GM23338 (cell line): ENCODE measurements at regions not wholly inside any gene's neighbourhood (a gene's known extent, or its start where the extent isn't known, plus 50 kb on each side); places are given as distances from the start of the nearest gene placed in this dataset.

ENCODE experiments used
- ATAC-seq: fragments of 200-7000 bp; cut with Tn5 transposase; 3 replicates; pipeline ENCODE4 v1.9.1; 2020
- DNase-seq: peaks from one replicate; pipeline ENCODE4 v3.0.0-alpha.2; 2015; ENCODE audit warnings: low spot score
- H2AFZ ChIP-seq: fragments of 200-600 bp; sonication (generic); 2 replicates; pipeline ENCODE4 v1.8.0; 2016; ENCODE audit warnings: antibody characterized with exemption, mild to moderate bottlenecking, moderate library complexity
- H3F3A ChIP-seq: fragments of 200-600 bp; sonication (generic); replicated peaks from 2 replicates; pipeline ENCODE4 v1.8.0; 2017; ENCODE audit warnings: antibody characterized with exemption, mixed run types, low read depth
- H3K27ac ChIP-seq: fragments of 200-600 bp; sonication (generic); 2 replicates; pipeline ENCODE4 v1.6.1; 2016; ENCODE audit warnings: low read depth
- H3K27me3 ChIP-seq: fragments of 200-600 bp; sonication (generic); 2 replicates; pipeline ENCODE4 v1.8.0; 2016; ENCODE audit warnings: mild to moderate bottlenecking, mixed run types, moderate library complexity; ENCODE audit not compliant: insufficient read depth
- H3K36me3 ChIP-seq: fragments of 200-600 bp; sonication (generic); 2 replicates; pipeline ENCODE4 v1.8.0; 2016; ENCODE audit warnings: mild to moderate bottlenecking; ENCODE audit not compliant: insufficient read depth
- H3K4me1 ChIP-seq: fragments of 200-600 bp; sonication (generic); 2 replicates; pipeline ENCODE4 v1.8.0; 2016; ENCODE audit warnings: mild to moderate bottlenecking, moderate library complexity; ENCODE audit not compliant: insufficient read depth
- H3K4me2 ChIP-seq: fragments of 200-600 bp; sonication (generic); 2 replicates; pipeline ENCODE4 v1.7.1; 2017; ENCODE audit warnings: mixed run types
- H3K4me3 ChIP-seq: fragments of 200-600 bp; sonication (generic); 2 replicates; pipeline ENCODE4 v1.6.1; 2016; ENCODE audit warnings: mixed run types
- H3K79me2 ChIP-seq: fragments of 200-600 bp; sonication (generic); replicated peaks from 2 replicates; pipeline ENCODE4 v1.8.0; 2017; ENCODE audit warnings: mild to moderate bottlenecking; ENCODE audit not compliant: insufficient read depth
- H3K9me2 ChIP-seq: fragments of 200-600 bp; sonication (generic); 2 replicates; pipeline ENCODE4 v1.8.0; 2017; ENCODE audit not compliant: insufficient read depth
- H4K20me1 ChIP-seq: fragments of 200-600 bp; sonication (generic); replicated peaks from 2 replicates; pipeline ENCODE4 v1.8.0; 2017; ENCODE audit warnings: mild to moderate bottlenecking; ENCODE audit not compliant: insufficient read depth
- H3K27ac Mint-ChIP-seq: 2 replicates; pipeline ENCODE4 v1.8.0; 2020; ENCODE audit warnings: inconsistent platforms, mild to moderate bottlenecking, moderate library complexity, mixed read lengths
- H3K27me3 Mint-ChIP-seq: 3 replicates; pipeline ENCODE4 v1.8.0; 2022; ENCODE audit warnings: low read depth, mild to moderate bottlenecking, moderate library complexity, mixed read lengths, inconsistent platforms; ENCODE audit not compliant: insufficient read depth, poor library complexity
- H3K36me3 Mint-ChIP-seq: 3 replicates; pipeline ENCODE4 v1.8.0; 2021; ENCODE audit warnings: low read depth, mild to moderate bottlenecking, inconsistent platforms, moderate library complexity, mixed read lengths
- H3K4me1 Mint-ChIP-seq: 3 replicates; pipeline ENCODE4 v1.8.0; 2020; ENCODE audit warnings: mild to moderate bottlenecking, inconsistent platforms, mixed read lengths
- H3K4me3 Mint-ChIP-seq: 3 replicates; pipeline ENCODE4 v1.8.0; 2021; ENCODE audit warnings: moderate library complexity, mild to moderate bottlenecking, inconsistent platforms, mixed read lengths
- H3K9me3 Mint-ChIP-seq: 3 replicates; pipeline ENCODE4 v1.8.0; 2020; ENCODE audit warnings: moderate library complexity, mild to moderate bottlenecking, inconsistent platforms, mixed read lengths
- CREB1 ChIP-seq: fragments of 250-450 bp; sonication (Bioruptor Pico); IDR thresholded peaks from 2 replicates; pipeline ENCODE4 v1.5.0; 2020; ENCODE audit warnings: low read depth, mild to moderate bottlenecking, moderate library complexity
- CTCF ChIP-seq, 2 experiments: fragments of 200-600 bp in 1 of 2; sonication (generic) in 1 of 2; conservative IDR thresholded peaks; 2 replicates each; pipeline versions ENCODE4 v1.5.1 to v1.6.1; 2016 to 2017; ENCODE audit warnings: antibody characterized with exemption in 2 of 2, low read depth in 2 of 2, mild to moderate bottlenecking in 2 of 2, moderate library complexity in 1 of 2
- ETS1 ChIP-seq: IDR thresholded peaks from 2 replicates; pipeline ENCODE4 v1.6.1; 2016; ENCODE audit warnings: antibody characterized with exemption
- EZH2phosphoT487 ChIP-seq: fragments of 200-600 bp; sonication (generic); IDR thresholded peaks from one replicate; pipeline ENCODE4 v1.8.1; 2018; ENCODE audit warnings: antibody characterized with exemption; ENCODE audit not compliant: unreplicated experiment
- JUNB ChIP-seq: IDR thresholded peaks from one replicate; pipeline ENCODE4 v1.6.1; 2016; ENCODE audit warnings: antibody characterized with exemption; ENCODE audit not compliant: unreplicated experiment
- POLR2AphosphoS5 ChIP-seq: IDR thresholded peaks from 2 replicates; pipeline ENCODE4 v1.6.1; 2016; ENCODE audit warnings: antibody characterized with exemption, low read depth
- STAT1 ChIP-seq: IDR thresholded peaks from one replicate; pipeline ENCODE4 v1.6.1; 2016; ENCODE audit warnings: antibody characterized with exemption; ENCODE audit not compliant: unreplicated experiment
- ZNF331 ChIP-seq: fragments of 250-450 bp; sonication (Bioruptor Pico); IDR thresholded peaks from 2 replicates; pipeline ENCODE4 v1.5.0; 2020; ENCODE audit warnings: low read depth, mild to moderate bottlenecking, moderate library complexity
- TF ChIP-seq, protein P1 (sequence below): fragments of 250-450 bp; sonication (Bioruptor Pico); IDR thresholded peaks from 2 replicates; pipeline ENCODE4 v1.5.0; 2020; ENCODE audit warnings: mild to moderate bottlenecking, moderate library complexity
- TF ChIP-seq, protein P2 (sequence below): IDR thresholded peaks from one replicate; pipeline ENCODE4 v1.6.1; 2018; ENCODE audit warnings: antibody characterized with exemption; ENCODE audit not compliant: unreplicated experiment

GRCh38 chr3:182413061-182413460, 380.2 kb upstream of the ATP11B start (continued):
- TF ChIP-seq EZH2phosphoT487 (no peak), ZNF331 (CRISPR knock-in tag) (no peak), CTCF (conservative IDR thresholded peaks at IDR 0.05; ENCODE audit: low read depth in 2 of 2) (no peak), POLR2AphosphoS5 (no peak)

- no peak for DNase-seq
- H3K27ac Mint-ChIP-seq, result no peak overlapping the region
- Histone ChIP-seq H3F3A (no peaks in the 10 kb centered on the region), H3K27me3 (no peaks in the 10 kb centered on the region), H2AFZ (no peak overlapping the region), H3K4me3 (no peak overlapping the region), H4K20me1 (no peaks in the 10 kb centered on the region), H3K79me2 (no peaks in the 10 kb centered on the region), H3K4me1 (no peaks in the 10 kb centered on the region), H3K9me2 (no peaks in the 10 kb centered on the region), H3K36me3 (no peaks in the 10 kb centered on the region), H3K27ac (no peak overlapping the region), H3K4me2 (no peak overlapping the region)
- H3K27me3 Mint-ChIP-seq, result peaks cover 3% of the 10 kb centered on the region
- no peak overlapping the region for H3K4me3 Mint-ChIP-seq
- no peak for ATAC-seq
- H3K4me1 Mint-ChIP-seq, result peaks cover 11% of the 10 kb centered on the region
- H3K9me3 Mint-ChIP-seq, result no peaks in the 10 kb centered on the region; the same call in 2 of the 3 replicates
- H3K36me3 Mint-ChIP-seq, result no peaks in the 10 kb centered on the region
- TF ChIP-seq CTCF (conservative IDR thresholded peaks at IDR 0.05; ENCODE audit: low read depth in 2 of 2) (no peak), ZNF331 (CRISPR knock-in tag) (no peak), STAT1 (no peak), JUNB (no peak), ETS1 (no peak), EZH2phosphoT487 (no peak), CREB1 (CRISPR knock-in tag) (no peak)
- TF ChIP-seq, protein P1, sequence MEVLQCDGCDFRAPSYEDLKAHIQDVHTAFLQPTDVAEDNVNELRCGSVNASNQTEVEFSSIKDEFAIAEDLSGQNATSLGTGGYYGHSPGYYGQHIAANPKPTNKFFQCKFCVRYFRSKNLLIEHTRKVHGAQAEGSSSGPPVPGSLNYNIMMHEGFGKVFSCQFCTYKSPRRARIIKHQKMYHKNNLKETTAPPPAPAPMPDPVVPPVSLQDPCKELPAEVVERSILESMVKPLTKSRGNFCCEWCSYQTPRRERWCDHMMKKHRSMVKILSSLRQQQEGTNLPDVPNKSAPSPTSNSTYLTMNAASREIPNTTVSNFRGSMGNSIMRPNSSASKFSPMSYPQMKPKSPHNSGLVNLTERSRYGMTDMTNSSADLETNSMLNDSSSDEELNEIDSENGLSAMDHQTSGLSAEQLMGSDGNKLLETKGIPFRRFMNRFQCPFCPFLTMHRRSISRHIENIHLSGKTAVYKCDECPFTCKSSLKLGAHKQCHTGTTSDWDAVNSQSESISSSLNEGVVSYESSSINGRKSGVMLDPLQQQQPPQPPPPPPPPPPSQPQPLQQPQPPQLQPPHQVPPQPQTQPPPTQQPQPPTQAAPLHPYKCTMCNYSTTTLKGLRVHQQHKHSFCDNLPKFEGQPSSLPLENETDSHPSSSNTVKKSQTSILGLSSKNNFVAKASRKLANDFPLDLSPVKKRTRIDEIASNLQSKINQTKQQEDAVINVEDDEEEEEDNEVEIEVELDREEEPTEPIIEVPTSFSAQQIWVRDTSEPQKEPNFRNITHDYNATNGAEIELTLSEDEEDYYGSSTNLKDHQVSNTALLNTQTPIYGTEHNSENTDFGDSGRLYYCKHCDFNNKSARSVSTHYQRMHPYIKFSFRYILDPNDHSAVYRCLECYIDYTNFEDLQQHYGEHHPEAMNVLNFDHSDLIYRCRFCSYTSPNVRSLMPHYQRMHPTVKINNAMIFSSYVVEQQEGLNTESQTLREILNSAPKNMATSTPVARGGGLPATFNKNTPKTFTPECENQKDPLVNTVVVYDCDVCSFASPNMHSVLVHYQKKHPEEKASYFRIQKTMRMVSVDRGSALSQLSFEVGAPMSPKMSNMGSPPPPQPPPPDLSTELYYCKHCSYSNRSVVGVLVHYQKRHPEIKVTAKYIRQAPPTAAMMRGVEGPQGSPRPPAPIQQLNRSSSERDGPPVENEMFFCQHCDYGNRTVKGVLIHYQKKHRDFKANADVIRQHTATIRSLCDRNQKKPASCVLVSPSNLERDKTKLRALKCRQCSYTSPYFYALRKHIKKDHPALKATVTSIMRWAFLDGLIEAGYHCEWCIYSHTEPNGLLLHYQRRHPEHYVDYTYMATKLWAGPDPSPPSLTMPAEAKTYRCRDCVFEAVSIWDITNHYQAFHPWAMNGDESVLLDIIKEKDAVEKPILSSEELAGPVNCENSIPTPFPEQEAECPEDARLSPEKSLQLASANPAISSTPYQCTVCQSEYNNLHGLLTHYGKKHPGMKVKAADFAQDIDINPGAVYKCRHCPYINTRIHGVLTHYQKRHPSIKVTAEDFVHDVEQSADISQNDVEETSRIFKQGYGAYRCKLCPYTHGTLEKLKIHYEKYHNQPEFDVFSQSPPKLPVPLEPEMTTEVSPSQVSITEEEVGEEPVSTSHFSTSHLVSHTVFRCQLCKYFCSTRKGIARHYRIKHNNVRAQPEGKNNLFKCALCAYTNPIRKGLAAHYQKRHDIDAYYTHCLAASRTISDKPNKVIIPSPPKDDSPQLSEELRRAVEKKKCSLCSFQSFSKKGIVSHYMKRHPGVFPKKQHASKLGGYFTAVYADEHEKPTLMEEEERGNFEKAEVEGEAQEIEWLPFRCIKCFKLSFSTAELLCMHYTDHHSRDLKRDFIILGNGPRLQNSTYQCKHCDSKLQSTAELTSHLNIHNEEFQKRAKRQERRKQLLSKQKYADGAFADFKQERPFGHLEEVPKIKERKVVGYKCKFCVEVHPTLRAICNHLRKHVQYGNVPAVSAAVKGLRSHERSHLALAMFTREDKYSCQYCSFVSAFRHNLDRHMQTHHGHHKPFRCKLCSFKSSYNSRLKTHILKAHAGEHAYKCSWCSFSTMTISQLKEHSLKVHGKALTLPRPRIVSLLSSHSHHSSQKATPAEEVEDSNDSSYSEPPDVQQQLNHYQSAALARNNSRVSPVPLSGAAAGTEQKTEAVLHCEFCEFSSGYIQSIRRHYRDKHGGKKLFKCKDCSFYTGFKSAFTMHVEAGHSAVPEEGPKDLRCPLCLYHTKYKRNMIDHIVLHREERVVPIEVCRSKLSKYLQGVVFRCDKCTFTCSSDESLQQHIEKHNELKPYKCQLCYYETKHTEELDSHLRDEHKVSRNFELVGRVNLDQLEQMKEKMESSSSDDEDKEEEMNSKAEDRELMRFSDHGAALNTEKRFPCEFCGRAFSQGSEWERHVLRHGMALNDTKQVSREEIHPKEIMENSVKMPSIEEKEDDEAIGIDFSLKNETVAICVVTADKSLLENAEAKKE (CRISPR knock-in tag), result no peak
- TF ChIP-seq, protein P2, sequence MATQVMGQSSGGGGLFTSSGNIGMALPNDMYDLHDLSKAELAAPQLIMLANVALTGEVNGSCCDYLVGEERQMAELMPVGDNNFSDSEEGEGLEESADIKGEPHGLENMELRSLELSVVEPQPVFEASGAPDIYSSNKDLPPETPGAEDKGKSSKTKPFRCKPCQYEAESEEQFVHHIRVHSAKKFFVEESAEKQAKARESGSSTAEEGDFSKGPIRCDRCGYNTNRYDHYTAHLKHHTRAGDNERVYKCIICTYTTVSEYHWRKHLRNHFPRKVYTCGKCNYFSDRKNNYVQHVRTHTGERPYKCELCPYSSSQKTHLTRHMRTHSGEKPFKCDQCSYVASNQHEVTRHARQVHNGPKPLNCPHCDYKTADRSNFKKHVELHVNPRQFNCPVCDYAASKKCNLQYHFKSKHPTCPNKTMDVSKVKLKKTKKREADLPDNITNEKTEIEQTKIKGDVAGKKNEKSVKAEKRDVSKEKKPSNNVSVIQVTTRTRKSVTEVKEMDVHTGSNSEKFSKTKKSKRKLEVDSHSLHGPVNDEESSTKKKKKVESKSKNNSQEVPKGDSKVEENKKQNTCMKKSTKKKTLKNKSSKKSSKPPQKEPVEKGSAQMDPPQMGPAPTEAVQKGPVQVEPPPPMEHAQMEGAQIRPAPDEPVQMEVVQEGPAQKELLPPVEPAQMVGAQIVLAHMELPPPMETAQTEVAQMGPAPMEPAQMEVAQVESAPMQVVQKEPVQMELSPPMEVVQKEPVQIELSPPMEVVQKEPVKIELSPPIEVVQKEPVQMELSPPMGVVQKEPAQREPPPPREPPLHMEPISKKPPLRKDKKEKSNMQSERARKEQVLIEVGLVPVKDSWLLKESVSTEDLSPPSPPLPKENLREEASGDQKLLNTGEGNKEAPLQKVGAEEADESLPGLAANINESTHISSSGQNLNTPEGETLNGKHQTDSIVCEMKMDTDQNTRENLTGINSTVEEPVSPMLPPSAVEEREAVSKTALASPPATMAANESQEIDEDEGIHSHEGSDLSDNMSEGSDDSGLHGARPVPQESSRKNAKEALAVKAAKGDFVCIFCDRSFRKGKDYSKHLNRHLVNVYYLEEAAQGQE, result no peak
Observed at GRCh38 chr3:182413682-182414081, 379.6 kb upstream of the ATP11B start.
